ENCODE measurements at regions not wholly inside any gene's neighbourhood (a gene's known extent, or its start where the extent isn't known, plus 50 kb on each side); places are given as distances from the start of the nearest gene placed in this dataset.

GRCh38 chr4:110793890-110794554 lies 171.1 kb upstream of the PITX2 start:
- Mint-ChIP-seq H3K4me1 (ENCODE audit: low read depth) (peaks cover 31% of the 10 kb centered on the region), H3K27me3 (ENCODE audit: insufficient read depth) (peaks cover 3% of the 10 kb centered on the region; the same call in 1 of the 2 replicates), H3K4me3 (no peak overlapping the region), H3K36me3 (ENCODE audit: low read depth) (no peaks in the 10 kb centered on the region), H3K27ac (no peak overlapping the region), H3K9me3 (no peaks in the 10 kb centered on the region)
- TF ChIP-seq CTCF (IDR thresholded peaks at IDR 0.05), result no peak
- DNase-seq, result no peak

- no peak for TF ChIP-seq CTCF (IDR thresholded peaks at IDR 0.05)
- no peak for DNase-seq
- H3K9me3 Mint-ChIP-seq, result no peaks in the 10 kb centered on the region
- no peak overlapping the region for H3K27ac Mint-ChIP-seq
- H3K4me1 Mint-ChIP-seq (ENCODE audit: low read depth), result peaks cover 40% of the 10 kb centered on the region
- H3K36me3 Mint-ChIP-seq (ENCODE audit: low read depth), result no peaks in the 10 kb centered on the region
- H3K27me3 Mint-ChIP-seq (ENCODE audit: insufficient read depth), result no peaks in the 10 kb centered on the region
- no peak overlapping the region for H3K4me3 Mint-ChIP-seq
These were observed 173.1 kb upstream of the PITX2 start for GRCh38 chr4:110795971-110796370.

GRCh38 chr4:110797486-110797885 lies 174.6 kb upstream of the PITX2 start:
- Mint-ChIP-seq H3K4me1 (ENCODE audit: low read depth) (peaks cover 36% of the 10 kb centered on the region), H3K27me3 (ENCODE audit: insufficient read depth) (no peaks in the 10 kb centered on the region), H3K4me3 (no peak overlapping the region), H3K9me3 (no peaks in the 10 kb centered on the region), H3K36me3 (ENCODE audit: low read depth) (no peaks in the 10 kb centered on the region), H3K27ac (no peak overlapping the region)
- no peak for TF ChIP-seq CTCF (IDR thresholded peaks at IDR 0.05)
- DNase-seq, result no peak

GRCh38 chr4:110798687-110799086 lies 175.8 kb upstream of the PITX2 start:
- TF ChIP-seq CTCF (IDR thresholded peaks at IDR 0.05), result no peak
- no peaks in the 10 kb centered on the region for H3K27me3 Mint-ChIP-seq (ENCODE audit: insufficient read depth)
- DNase-seq, result no peak

GRCh38 chr4:110799211-110799610 lies 176.3 kb upstream of the PITX2 start:
- no peaks in the 10 kb centered on the region for H3K27me3 Mint-ChIP-seq (ENCODE audit: insufficient read depth)
- H3K9me3 Mint-ChIP-seq, result no peaks in the 10 kb centered on the region

More at GRCh38 chr4:110798687-110799086, 175.8 kb upstream of the PITX2 start:
- Mint-ChIP-seq H3K27ac (no peak overlapping the region), H3K4me1 (ENCODE audit: low read depth) (peaks cover 24% of the 10 kb centered on the region), H3K4me3 (peak overlapping the region; percentile 7), H3K36me3 (ENCODE audit: low read depth) (no peaks in the 10 kb centered on the region), H3K9me3 (no peaks in the 10 kb centered on the region)

More at GRCh38 chr4:110799211-110799610, 176.3 kb upstream of the PITX2 start:
- no peak for DNase-seq
- H3K4me1 Mint-ChIP-seq (ENCODE audit: low read depth), result peaks cover 19% of the 10 kb centered on the region
- H3K4me3 Mint-ChIP-seq, result peak overlapping the region; percentile 7; the same call in 1 of the 2 replicates
- H3K36me3 Mint-ChIP-seq (ENCODE audit: low read depth), result no peaks in the 10 kb centered on the region
- H3K27ac Mint-ChIP-seq, result no peak overlapping the region
- TF ChIP-seq CTCF (IDR thresholded peaks at IDR 0.05), result no peak
